Activated naive CD8-positive, alpha-beta T cell treated with anti-CD3 and anti-CD28 coated beads, Interleukin-2, amount 10 ng/mL, durations not matched to agents 7 days and 5 days (primary cell): ENCODE measurements at regions not wholly inside any gene's neighbourhood (a gene's known extent, or its start where the extent isn't known, plus 50 kb on each side); places are given as distances from the start of the nearest gene placed in this dataset.

Experiments used
- ATAC-seq: fragments of 150-1000 bp; cut with Tn5 transposase; one replicate; pipeline ENCODE4 v1.10.0; 2021; ENCODE audit warnings: low read depth, moderate library complexity
- POLR2A ChIA-PET: fragments of 350-600 bp; sonication (Branson Sonifier 250); formaldehyde crosslinking; loops from one replicate; lab custom pipeline; 2021; ENCODE audit warnings: antibody characterized with exemption; lab: Charles Lee
- DNase-seq: peaks from one replicate; pipeline ENCODE4 v3.0.0; 2021
- H3K27ac Mint-ChIP-seq: one replicate; pipeline ENCODE4 v1.8.0; 2022; ENCODE audit warnings: mild to moderate bottlenecking, mixed read lengths
- H3K27me3 Mint-ChIP-seq: one replicate; pipeline ENCODE4 v1.8.0; 2022; ENCODE audit warnings: mild to moderate bottlenecking, moderate library complexity, mixed read lengths
- H3K36me3 Mint-ChIP-seq: one replicate; pipeline ENCODE4 v1.8.0; 2021; ENCODE audit warnings: mild to moderate bottlenecking, mixed read lengths
- H3K4me1 Mint-ChIP-seq: one replicate; pipeline ENCODE4 v1.8.0; 2021; ENCODE audit warnings: mixed read lengths
- H3K4me3 Mint-ChIP-seq: one replicate; pipeline ENCODE4 v1.8.0; 2022; ENCODE audit warnings: mild to moderate bottlenecking, moderate library complexity, mixed read lengths
- H3K9me3 Mint-ChIP-seq: one replicate; pipeline ENCODE4 v1.8.0; 2021; ENCODE audit warnings: mixed read lengths

DNA sequence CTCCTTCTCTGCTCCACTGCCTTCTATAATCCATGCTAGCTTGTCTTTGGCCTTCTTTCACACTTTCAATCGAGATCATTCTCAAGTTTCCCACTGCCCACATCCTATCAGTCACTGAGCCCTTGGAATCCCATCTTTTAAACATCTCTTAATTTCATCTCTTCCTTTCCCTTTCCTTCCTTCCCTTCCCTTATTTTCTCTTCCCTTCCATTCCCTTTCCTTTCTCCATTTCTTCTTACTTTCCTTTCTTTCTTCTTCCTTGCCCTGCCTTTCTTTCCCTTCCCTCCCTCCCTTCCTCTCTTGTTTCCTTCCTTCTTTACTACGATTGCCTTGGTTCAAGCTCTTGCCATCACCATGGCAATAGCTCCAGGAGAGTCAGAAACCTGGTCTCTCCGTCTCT, 183.8 kb downstream of the EMP1 start:
- no peak for DNase-seq
- Mint-ChIP-seq H3K9me3 (no peaks in the 10 kb centered on the region), H3K27me3 (peaks cover 16% of the 10 kb centered on the region), H3K27ac (no peak overlapping the region), H3K36me3 (no peaks in the 10 kb centered on the region), H3K4me1 (no peaks in the 10 kb centered on the region), H3K4me3 (no peak overlapping the region)
- no peak for ATAC-seq
- POLR2A ChIA-PET = no interaction called here

DNA sequence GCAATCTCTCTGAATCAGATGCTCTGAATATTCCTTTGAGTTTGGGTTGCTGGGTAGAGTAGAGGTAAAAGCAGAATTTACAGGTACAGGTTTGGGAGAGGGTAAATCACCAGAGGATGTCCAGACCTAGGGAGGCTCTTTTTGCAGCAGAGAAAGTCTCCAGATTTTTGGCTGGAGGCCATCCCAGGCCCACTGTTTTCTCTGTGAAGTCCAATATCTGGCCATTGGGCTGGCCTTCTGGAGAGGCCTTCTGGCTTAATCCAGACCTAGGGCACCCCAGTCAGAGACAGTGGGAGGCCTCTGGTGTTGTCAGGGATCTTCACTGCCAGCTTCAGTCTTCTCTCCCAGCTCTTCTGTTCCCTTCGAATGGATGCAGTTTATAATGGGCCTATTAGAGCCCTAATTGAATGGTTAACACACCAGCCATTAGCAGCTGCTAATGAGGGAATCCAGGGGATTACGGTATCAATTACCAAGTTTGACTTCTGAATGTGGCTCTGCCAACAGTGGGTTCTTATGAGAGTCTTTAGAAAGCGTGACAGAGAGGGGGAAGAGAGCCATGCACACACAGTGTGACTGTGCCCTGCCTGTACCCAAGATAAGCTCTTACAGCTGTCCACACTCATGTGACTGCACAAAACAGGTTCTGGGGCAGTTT, 183.1 kb downstream of the EMP1 start:
- Mint-ChIP-seq H3K4me1 (no peaks in the 10 kb centered on the region), H3K4me3 (no peak overlapping the region), H3K9me3 (no peaks in the 10 kb centered on the region), H3K27me3 (peaks cover 16% of the 10 kb centered on the region), H3K27ac (no peak overlapping the region), H3K36me3 (no peaks in the 10 kb centered on the region)
- POLR2A ChIA-PET = no interaction called here
- no peak for ATAC-seq
- no peak for DNase-seq

DNA sequence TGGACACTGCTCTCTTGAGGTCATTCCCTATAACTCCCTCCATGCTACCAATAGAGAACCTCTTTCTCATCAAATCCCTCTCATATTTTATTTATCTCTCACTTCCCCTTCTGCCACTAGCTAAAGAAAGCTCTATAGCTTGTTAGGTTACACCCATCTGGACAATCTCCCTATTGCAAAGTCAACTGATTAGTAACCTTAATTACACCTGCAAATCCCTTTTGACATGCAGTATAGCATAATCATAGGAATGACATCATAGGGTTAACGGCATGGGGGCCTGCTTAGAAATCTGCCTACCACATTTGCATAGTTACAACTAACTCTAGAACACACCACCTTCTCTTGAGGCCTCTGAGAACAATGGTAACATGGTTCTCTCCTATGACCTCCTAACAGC, 181.2 kb downstream of the EMP1 start:
- Mint-ChIP-seq H3K27me3 (peaks cover 17% of the 10 kb centered on the region), H3K27ac (no peak overlapping the region)

DNA sequence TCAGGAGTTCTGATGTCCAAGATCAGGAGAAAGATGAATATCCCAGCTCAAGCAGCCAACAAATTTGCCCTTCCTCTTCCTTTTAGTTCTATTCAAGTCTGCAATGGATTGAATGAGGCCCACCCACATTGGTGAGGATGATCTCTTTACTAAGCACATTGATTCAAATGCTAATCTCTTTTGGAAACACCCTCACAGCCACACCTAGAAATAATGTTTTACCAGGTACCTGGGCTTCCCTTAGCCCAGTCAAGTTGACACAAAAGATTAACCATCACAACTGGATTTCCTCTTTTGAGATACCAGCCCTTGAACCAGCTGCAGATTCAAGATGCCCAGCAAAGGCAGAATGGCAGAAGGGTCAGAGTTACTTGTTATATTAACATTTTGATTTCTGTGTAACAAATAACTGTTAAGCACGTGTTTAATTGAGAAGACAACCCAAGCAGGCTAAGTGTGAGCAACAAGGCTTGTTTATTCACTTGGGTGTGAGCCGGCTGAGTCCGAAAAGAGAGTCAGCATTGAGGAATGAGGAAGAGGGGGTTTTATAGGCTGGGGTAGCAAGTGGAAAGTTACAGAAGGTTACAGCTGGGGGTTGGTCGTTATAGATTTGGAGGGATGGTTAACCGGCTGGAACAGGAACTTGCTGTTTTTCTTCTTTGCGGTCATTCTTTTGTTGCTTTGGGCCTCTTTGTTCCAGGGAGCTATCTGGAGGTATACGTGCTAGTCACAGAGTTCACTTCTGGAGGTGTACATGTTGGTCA, 180.3 kb downstream of the EMP1 start:
- ATAC-seq = no peak
- Mint-ChIP-seq H3K4me1 (no peaks in the 10 kb centered on the region), H3K27ac (no peak overlapping the region), H3K36me3 (no peaks in the 10 kb centered on the region), H3K9me3 (no peaks in the 10 kb centered on the region), H3K27me3 (peaks cover 14% of the 10 kb centered on the region), H3K4me3 (no peak overlapping the region)
- no peak for DNase-seq
- POLR2A ChIA-PET = no interaction called here

More for the DNA sequence above, 181.2 kb downstream of the EMP1 start:
- H3K4me3 Mint-ChIP-seq = no peak overlapping the region
- H3K4me1 Mint-ChIP-seq = no peaks in the 10 kb centered on the region
- DNase-seq = no peak
- POLR2A ChIA-PET = no interaction called here
- no peak for ATAC-seq
- H3K9me3 Mint-ChIP-seq = no peaks in the 10 kb centered on the region
- H3K36me3 Mint-ChIP-seq = no peaks in the 10 kb centered on the region

GRCh38 chr12:13375583-13376345, 179.2 kb downstream of the EMP1 start:
- no peak overlapping the region for H3K27ac Mint-ChIP-seq
- H3K4me3 Mint-ChIP-seq = no peak overlapping the region
- no peaks in the 10 kb centered on the region for H3K9me3 Mint-ChIP-seq
- no peaks in the 10 kb centered on the region for H3K36me3 Mint-ChIP-seq
- ATAC-seq = no peak
- POLR2A ChIA-PET = no interaction called here
- DNase-seq = no peak
- no peaks in the 10 kb centered on the region for H3K4me1 Mint-ChIP-seq
- H3K27me3 Mint-ChIP-seq = peaks cover 14% of the 10 kb centered on the region

DNA sequence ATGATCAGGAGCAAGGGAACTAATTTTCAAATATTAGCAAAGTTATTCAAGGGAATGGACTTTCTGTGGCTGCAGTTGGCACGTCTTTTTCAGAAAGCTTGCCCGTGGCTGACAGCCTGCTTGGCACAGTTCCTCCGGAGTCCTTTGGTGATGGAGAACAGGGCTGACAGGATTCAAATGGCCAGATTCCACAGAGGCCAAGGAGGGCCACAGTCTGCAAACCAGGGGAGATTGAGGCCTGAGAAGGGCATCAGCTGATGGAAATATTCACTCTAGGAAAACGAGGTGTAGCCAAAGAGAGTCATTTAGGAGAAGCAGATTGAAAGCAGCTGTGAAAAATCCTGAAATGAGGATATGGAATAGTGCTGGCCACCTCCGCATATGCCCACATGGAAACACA, 178.3 kb downstream of the EMP1 start:
- ATAC-seq (no peak), DNase-seq (no peak)
- Mint-ChIP-seq H3K9me3 (no peaks in the 10 kb centered on the region), H3K36me3 (no peaks in the 10 kb centered on the region), H3K27ac (no peak overlapping the region), H3K4me3 (no peak overlapping the region), H3K27me3 (peaks cover 7% of the 10 kb centered on the region), H3K4me1 (no peaks in the 10 kb centered on the region)
- POLR2A ChIA-PET = no interaction called here

DNA sequence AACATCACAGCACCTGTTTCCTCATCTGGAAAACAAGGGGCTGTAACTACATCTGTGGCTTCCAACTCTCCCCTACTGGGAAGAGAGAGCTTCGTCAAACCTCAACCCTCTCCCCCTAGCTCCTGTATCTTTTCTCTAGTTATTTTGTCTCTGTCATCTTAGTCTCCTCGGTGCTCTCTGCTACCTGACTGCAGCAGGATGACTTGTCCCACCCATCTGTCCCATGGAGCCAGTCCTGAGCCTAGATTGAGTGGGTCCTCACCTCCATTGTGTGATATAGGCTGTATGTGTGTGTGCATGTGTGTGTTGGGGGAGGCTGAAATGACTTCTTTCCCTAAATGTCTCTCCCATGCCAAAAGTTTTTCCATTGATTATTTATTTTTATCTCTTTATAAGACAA, 177.3 kb downstream of the EMP1 start:
- ATAC-seq = no peak
- H3K36me3 Mint-ChIP-seq = no peaks in the 10 kb centered on the region
- H3K4me3 Mint-ChIP-seq = no peak overlapping the region
- no peak overlapping the region for H3K27ac Mint-ChIP-seq
- no peak for DNase-seq
- POLR2A ChIA-PET = no interaction called here
- no peaks in the 10 kb centered on the region for H3K9me3 Mint-ChIP-seq
- no peaks in the 10 kb centered on the region for H3K4me1 Mint-ChIP-seq
- peaks cover 8% of the 10 kb centered on the region for H3K27me3 Mint-ChIP-seq

DNA sequence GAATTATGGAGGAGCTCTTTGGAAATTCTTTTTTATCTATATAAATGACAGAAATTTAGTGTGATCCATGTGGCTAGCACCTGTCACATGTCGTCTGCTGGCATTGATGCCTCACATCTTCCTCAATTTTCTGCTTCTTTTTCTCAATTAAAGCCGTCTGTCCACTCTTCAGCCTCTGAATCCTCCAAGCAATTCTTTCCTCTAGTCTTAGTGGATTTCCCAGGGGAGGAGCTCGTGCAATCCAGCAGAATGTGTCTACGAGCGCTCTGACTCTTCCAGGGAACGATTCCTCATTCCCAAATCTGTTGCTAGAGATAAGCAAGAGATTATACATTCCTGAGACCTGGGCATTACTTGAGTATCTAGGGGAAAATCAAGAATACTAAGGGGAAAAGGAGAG, 176.6 kb downstream of the EMP1 start:
- H3K4me1 Mint-ChIP-seq = no peaks in the 10 kb centered on the region
- ATAC-seq = no peak
- H3K27ac Mint-ChIP-seq = no peak overlapping the region
- POLR2A ChIA-PET = no interaction called here
- H3K36me3 Mint-ChIP-seq = no peaks in the 10 kb centered on the region
- no peaks in the 10 kb centered on the region for H3K9me3 Mint-ChIP-seq
- no peak for DNase-seq
- H3K27me3 Mint-ChIP-seq = peaks cover 8% of the 10 kb centered on the region
- no peak overlapping the region for H3K4me3 Mint-ChIP-seq

- no peaks in the 10 kb centered on the region for H3K36me3 Mint-ChIP-seq
- no peaks in the 10 kb centered on the region for H3K9me3 Mint-ChIP-seq
Observed at GRCh38 chr12:13372386-13372785, 175.9 kb downstream of the EMP1 start.

GRCh38 chr12:13371797-13372196, 175.3 kb downstream of the EMP1 start:
- Mint-ChIP-seq H3K9me3 (no peaks in the 10 kb centered on the region), H3K4me1 (no peaks in the 10 kb centered on the region), H3K36me3 (no peaks in the 10 kb centered on the region), H3K4me3 (no peak overlapping the region), H3K27ac (no peak overlapping the region), H3K27me3 (peaks cover 5% of the 10 kb centered on the region)
- ATAC-seq (no peak), DNase-seq (no peak)
- POLR2A ChIA-PET = no interaction called here

More at GRCh38 chr12:13372386-13372785, 175.9 kb downstream of the EMP1 start:
- DNase-seq (no peak), ATAC-seq (no peak)
- H3K27ac Mint-ChIP-seq = no peak overlapping the region
- H3K27me3 Mint-ChIP-seq = peaks cover 5% of the 10 kb centered on the region
- POLR2A ChIA-PET = no interaction called here
- H3K4me3 Mint-ChIP-seq = no peak overlapping the region
- H3K4me1 Mint-ChIP-seq = no peaks in the 10 kb centered on the region

GRCh38 chr12:13371367-13371766, 174.8 kb downstream of the EMP1 start:
- no peak overlapping the region for H3K4me3 Mint-ChIP-seq
- DNase-seq (no peak), ATAC-seq (no peak)
- POLR2A ChIA-PET = no interaction called here
- peaks cover 5% of the 10 kb centered on the region for H3K27me3 Mint-ChIP-seq
- no peak overlapping the region for H3K27ac Mint-ChIP-seq
- H3K4me1 Mint-ChIP-seq = no peaks in the 10 kb centered on the region
- H3K36me3 Mint-ChIP-seq = no peaks in the 10 kb centered on the region
- no peaks in the 10 kb centered on the region for H3K9me3 Mint-ChIP-seq

DNA sequence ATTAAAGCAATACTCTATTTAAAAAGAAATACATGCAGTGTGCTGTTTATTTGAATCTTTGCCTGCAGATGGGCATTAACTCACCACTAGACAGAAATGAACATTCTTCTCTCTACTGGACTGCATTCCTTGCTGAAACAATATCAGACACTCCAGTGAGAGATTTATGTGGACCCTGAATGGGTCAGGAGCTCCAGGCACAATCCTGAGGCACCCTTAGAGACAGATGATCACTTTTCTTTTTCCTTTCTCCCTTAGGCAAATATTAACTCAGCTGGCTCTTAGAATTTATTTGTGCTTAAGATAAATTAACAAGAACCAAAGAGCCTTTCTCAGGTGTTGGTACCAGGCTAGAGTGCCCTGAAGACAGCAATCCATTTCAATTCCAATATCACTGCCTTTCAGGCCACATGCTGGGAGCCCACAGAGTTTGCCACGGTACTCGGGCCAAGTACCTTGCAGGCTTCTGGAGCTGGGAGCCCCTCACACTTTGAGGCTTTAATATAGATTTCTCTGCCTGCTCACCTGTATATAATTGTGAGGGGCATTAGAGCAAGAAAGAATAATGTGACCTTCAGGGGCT, 173.0 kb downstream of the EMP1 start:
- Mint-ChIP-seq H3K27me3 (peaks cover 5% of the 10 kb centered on the region), H3K4me3 (no peak overlapping the region), H3K9me3 (no peaks in the 10 kb centered on the region), H3K36me3 (no peaks in the 10 kb centered on the region), H3K27ac (no peak overlapping the region), H3K4me1 (no peaks in the 10 kb centered on the region)
- ATAC-seq = no peak
- POLR2A ChIA-PET = no interaction called here
- DNase-seq = no peak

DNA sequence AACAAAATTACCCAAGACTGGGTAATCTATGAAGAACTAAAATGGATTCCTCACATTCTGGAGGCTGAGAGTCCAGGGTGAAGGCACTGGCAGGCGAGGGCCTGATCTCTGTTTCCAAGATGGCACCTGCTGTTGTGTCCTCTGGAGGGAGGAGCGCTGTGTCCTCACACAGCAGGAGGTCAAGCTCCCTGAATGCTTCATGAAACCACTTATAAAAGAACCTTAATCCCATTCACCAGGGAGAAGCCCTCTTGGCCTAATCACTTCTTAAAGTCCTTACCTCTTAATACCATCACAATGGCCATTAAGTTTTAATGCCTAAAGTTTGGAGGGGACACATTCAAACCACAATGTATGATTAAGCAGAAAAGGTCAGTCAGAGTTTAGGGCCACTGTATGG, 172.4 kb downstream of the EMP1 start:
- Mint-ChIP-seq H3K36me3 (no peaks in the 10 kb centered on the region), H3K4me1 (no peaks in the 10 kb centered on the region), H3K27ac (no peak overlapping the region), H3K4me3 (no peak overlapping the region), H3K27me3 (peaks cover 5% of the 10 kb centered on the region), H3K9me3 (no peaks in the 10 kb centered on the region)
- POLR2A ChIA-PET = no interaction called here
- ATAC-seq (no peak), DNase-seq (no peak)
